RCC 7860 (cell line): ENCODE measurements at regions not wholly inside any gene's neighbourhood (a gene's known extent, or its start where the extent isn't known, plus 50 kb on each side); places are given as distances from the start of the nearest gene placed in this dataset.

Experiments
- DNase-seq: peaks from one replicate; pipeline ENCODE4 v3.0.0-alpha.2; 2015; ENCODE audit warnings: low spot score
- FAIRE-seq: peaks from 2 replicates; lab custom pipeline; 2012; peaks lifted over from hg19 to GRCh38; lab: Jason Lieb, UNC

DNA sequence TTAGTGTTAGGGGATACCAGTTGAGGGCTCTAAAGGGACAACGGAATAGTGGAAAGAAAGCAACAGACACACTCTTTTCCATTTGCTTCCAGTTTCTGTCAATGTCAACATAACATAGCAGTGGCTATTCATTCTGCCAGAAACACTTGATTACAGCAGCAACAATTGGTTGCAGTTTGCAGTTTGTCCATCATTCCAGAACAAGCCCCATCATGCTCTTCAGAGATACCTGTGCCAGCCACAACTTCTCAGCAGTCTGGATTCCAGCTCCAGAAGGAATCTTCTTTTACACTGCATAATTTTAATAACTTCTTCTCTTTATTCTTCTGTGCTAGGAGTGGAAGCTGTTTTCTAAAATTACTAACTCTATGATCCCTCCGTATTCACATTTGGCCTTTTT, 1521.4 kb downstream of the PLA2G4A start:
- FAIRE-seq, result no peak

DNA sequence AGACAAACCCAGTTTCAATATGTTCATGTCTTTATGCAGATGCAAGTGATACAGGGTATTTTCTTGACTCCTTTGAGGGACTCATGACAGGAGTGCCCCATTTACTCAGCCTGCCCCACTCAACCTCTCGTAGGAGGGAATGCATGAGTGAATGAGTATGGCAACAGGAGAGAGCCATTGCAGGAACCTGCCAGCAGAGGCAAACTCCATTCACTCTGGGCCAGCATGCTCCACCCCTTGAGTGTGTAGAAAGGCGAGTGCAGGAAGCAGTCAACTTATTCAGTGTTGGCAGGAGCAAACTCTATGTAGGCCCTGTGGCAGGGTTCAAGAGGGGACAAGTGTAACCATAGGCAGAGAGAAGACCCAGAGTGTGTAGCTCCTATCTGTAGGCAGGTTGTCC, 1526.3 kb downstream of the PLA2G4A start:
- no peak for FAIRE-seq
- DNase-seq, result no peak

More for the DNA sequence above, 1521.4 kb downstream of the PLA2G4A start:
- DNase-seq, result no peak

DNA sequence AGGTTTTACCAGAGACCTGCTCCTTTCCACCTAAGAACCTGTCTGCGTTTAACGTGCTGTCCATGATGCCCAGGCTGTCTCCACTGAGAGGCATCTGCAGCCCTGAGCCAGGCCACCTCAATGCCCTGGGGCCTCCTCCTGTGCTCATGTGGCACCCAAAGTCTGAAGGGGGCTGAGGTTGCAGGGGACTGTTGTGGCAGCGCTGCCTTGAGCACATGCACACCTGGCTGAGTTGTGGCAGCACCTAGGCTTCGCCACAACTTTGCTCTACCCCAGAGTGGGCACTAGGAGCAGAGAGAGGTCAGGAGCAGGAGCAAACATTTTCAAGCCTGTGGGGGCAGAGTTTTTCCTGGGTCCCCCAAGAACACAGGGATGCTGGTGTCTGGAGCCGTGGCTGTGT, 1527.1 kb downstream of the PLA2G4A start:
- FAIRE-seq (no peak), DNase-seq (no peak)

DNA sequence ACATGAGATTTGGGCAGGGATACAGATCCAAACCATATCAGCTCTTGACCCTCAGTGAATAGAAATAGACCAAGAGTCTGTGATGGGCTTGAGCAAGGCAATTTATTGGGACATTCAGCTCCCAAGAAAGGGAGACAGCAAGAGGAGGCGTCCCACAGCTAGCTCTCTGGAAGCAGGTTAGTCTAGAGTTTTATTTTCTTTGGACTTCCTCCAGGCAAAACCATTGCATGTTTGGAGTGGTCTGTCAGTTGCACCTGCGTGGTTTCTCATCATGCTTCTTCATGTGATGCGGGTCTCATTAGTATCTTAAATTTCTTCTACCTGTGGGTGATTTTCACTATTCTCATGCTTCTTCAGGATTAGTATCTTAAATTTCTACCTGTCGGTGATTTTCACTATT, 1530.6 kb downstream of the PLA2G4A start:
- FAIRE-seq (no peak), DNase-seq (no peak)

DNA sequence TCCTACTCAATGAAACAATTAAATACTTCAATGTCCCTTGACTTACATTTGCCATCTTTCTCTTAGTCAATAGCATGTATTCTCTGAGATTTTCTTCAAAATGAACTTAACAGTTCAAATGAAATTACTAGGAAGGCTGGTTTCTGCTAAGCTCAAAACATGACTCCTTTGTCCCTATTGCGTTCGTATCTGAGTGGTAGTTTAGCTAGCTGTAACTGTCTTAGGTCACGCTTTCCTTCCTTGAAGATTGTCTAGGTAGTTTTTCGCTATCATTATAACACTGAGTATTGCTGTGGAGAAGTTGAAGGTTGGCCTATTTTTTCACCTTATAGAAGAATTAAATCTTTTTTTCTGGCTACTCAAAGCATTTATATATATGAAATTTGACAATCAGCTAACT, 1535.2 kb downstream of the PLA2G4A start:
- no peak for DNase-seq
- FAIRE-seq, result no peak

DNA sequence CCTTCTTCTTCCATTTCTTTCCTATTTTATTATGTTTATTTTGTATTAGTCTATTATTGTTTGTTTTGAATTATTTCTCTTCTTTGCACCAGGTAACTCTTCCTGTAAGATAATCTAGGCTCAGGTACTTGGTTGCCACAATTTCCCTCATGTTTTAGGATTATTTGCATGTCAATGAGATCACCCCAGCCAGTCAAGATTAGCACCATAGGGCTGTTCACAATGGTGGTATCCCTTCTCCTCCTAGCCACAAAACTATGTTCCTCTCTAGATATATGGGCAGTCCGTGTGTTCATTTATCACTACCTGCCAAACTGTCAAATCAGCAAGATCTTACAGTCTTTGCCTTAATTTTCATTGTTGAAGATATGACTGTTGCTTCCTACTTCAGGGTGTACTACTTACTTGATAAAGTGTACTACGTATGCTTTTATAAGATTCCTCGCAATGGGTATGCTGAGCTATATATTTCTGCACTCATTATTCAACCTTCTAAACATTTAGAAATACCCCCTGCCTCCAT, 1536.2 kb downstream of the PLA2G4A start:
- FAIRE-seq (no peak), DNase-seq (no peak)

DNA sequence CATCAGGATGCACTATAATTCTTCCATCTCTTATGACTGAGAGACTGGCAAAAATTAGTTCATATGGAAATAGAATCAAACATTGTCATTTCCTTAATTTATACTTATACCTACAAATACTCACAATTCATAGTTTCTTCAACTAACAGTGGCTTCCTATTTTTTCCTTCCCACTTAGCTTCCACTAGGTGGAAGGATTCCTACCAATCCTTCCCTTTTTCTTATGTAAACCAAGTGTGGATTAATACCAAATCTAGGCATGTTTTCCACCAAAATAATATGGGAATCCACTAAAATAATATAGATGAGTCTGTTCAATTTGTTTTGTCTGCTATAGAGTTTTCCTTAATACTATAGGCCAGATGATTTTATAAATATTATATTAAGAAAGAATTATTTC, 1537.1 kb downstream of the PLA2G4A start:
- DNase-seq (no peak), FAIRE-seq (no peak)

DNA sequence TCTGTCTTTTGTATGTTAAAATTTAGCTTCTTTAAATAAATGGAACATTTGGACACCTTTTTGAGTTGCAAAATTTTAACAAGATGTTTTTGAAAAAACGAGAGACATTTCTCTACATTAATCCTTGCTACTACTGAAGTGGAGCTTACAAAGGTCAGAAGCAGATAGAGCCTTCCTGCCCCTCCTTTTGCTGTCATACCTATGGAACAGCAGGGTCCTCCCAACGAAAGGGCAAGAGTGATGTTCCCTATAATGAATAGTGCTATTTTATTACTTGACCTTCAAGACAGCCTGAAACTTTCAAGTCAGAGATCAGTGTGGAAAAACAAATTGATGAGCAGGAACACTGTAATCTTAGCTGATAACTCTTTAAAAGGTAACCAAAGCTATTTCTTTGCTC, 1538.9 kb downstream of the PLA2G4A start:
- DNase-seq (no peak), FAIRE-seq (no peak)

DNA sequence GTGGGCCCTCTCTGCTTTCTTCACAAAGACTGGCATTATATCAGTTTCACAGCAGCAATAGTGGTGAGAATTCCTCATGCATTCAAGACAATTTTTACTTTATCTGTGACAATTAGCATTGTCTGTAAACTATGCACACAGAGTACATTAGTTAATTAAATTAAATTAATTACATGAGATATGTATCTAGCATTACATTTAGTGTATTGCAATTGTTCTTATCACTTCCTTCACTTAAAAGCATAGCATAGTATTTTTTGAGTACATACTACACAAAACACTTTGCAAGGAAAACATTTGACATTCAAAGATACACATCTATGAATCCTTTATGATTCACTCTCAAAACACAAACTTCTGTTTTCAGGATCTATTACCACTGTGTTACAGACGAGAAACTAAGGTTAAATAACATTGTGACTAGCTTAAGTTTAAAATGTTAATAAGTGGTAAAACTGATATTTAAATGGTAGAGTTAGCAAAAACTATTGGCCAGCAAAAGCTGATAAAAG, 1542.6 kb downstream of the PLA2G4A start:
- FAIRE-seq (no peak), DNase-seq (no peak)

DNA sequence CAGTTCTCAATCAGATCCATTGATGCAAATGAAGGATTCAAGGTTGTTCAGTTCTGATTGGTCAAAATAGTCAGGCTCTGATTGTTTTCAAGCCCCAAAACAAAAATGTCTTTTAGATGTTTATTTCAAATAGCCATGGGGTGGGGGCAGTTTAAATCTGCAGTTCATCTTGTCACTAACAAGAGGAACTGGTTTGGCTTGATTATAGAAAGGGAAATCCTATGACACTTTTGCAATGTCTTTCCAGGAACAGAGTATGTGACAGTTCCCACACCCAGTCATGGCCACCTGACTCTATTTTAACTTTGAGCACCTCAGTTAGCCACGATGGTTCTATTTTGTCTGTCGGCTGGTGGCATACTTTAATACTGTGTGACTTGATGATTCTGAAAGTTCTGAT, 1544.1 kb downstream of the PLA2G4A start:
- no peak for DNase-seq
- FAIRE-seq, result no peak

DNA sequence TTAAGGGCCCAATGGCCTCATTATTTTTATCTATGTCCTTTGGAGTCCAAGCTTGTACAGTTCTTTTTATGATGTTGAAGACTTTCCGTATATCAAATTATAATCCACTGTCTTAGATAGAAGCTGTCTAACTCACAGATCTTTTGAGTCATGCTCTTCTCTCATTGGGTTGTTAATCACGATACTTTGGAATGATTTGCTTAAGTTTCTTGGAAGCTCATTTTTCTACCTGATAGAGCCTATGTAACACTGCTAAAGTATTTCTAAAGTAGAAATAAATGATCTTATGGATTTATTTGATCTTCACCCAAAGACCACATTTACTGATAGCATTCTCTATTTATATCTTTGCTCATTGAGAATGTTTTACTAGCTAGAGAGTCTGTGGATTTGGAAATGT, 1554.1 kb downstream of the PLA2G4A start:
- no peak for FAIRE-seq
- DNase-seq, result no peak

DNA sequence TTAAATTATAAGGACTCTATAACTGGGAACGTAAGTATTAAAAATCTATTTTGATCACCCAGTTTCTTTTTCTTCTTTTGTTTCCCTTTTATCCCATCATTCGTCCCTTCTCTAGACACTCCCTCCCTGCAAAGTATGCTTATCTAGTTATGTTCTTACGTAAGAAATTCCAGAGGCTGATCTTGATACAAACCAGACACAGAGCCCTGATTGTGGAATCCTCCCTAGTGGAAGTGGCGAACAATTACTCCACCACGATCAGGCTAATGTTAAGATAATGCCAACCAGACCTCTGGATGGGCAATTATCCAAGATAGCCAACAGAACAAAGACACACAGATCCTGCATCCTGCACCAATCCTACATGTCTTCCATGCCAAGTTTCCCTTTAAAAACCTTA, 1557.4 kb downstream of the PLA2G4A start:
- FAIRE-seq, result no peak

DNA sequence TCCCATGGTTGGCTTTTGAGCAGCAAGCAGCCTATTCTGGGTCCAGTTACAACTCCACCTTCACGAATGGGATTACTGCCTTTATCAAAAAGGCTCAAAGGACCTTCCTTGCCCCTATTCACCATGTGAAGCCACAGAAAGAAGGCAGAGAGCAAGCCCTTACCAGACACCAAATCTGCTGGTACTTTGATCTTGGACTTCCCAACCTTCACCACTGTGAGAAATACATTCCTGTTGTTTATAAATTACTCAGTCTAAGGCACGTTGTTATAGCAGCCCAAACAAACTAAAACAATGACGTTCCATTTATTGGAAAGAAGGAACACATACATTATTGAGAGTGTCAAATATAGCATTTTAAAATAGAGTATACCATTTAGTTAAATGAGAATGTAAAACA, 1557.9 kb downstream of the PLA2G4A start:
- no peak for FAIRE-seq
- DNase-seq, result no peak

More for the DNA sequence above, 1557.4 kb downstream of the PLA2G4A start:
- DNase-seq, result no peak

DNA sequence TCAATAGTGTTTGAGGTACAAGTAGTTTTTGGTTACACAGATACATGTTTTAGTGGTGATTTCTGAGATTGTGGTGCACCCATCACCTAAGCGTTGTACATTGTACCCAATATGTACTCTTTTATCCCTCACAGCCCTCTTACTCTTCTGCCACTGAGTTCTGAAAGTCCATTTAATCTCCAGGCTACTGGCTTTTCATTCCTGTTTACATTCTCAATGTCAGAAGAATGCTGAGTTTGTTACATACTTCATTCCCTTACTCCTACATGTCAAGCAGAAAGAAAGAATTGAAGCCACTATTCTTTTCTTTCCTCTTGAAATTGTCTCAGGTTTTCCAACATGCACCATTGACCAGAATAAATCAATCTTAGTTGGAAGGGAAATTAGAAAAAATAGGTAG, 1565.9 kb downstream of the PLA2G4A start:
- FAIRE-seq (no peak), DNase-seq (no peak)

DNA sequence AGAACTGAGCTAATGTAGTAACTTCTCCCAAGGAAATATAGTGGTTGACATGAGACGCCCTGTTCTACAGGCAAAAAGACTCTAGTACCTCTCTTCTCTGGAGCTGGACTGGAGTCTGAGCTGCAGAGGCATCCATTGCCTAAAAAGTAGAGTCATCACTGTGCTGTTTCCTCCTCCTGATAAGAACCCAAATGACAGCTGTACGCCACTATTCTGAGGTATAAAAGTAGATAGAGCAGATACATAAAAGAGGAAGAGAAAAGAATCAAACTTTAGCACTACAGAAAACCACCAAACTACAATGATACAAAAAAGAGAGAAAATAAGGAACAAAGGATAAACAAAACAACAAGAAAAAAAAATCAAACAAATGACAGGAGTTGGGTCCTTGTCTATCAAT, 1568.8 kb downstream of the PLA2G4A start:
- DNase-seq, result no peak
- no peak for FAIRE-seq

DNA sequence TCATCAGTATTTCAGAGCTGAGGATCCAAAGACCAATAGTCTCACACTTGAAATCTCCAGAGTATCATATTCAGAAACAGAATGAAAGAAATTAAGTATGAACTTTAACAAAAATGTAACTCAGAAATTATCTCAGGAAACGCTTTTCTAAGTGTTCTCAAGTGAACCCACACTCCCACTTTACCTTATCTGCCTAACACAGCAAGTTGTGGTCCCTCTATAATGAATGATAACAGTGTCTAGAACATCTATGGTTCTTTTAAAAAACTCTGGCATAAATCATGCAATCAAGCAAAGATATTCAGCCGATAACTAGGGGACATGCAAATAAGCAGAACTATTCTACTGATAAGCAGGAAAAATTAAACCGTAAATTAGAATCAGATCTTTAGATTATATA, 1574.2 kb downstream of the PLA2G4A start:
- DNase-seq, result no peak
- no peak for FAIRE-seq

DNA sequence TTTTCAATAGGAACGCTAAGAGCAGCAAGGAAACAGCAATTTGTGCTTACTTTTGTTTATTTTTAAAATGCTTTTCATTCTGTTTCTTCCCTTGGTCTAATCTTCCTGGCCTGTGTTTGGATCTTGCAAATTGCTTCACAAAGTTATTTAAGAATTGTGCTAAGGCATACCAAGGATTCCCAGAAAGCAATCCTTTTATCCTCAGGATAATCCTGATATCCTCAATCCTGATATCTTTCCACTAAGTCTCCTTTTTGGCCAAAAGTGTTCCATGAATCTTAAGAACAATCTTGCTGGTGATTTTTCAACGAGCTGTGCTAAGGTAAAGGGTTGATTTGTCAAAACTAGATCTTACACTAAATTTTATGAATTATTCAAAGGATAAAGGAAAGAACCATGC, 1577.9 kb downstream of the PLA2G4A start:
- FAIRE-seq (no peak), DNase-seq (no peak)

DNA sequence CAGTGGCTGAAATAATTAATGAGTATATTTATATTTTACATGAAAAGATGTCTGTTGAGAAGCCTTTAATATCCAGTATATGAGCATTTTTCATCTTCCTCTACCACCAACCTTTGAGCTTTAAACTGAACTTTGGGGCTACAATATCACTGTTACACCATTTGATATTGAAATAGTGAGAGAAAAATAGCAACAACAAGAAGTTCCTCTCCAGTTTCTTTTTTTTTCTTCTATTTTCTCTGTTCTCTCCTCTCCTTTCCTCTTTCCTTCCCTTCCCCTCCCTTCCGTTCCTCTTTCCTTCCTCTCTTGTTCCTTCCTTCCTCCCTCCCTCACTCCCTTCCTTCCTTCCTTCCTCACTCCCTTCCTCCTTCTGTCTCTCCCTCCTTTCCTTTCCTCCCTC, 1591.4 kb downstream of the PLA2G4A start:
- FAIRE-seq (no peak), DNase-seq (no peak)

DNA sequence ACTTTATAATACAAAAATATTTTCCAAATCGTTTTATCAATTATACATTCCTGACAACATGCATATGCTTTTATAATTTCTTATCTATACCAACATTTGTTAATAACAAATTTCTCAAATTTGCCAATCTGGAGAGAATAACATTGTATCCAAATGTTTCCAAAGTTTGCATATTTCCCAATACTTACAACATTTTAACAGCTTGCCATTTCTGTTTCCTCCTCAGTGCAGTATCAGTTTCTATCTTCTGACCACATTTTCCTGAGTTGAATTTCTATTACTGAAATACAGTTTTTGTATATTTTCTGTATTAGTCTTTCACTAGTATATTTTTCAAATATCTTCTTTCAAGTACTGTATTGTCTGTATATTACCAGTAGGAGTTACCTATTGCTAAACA, 1594.3 kb downstream of the PLA2G4A start:
- DNase-seq (no peak), FAIRE-seq (no peak)

DNA sequence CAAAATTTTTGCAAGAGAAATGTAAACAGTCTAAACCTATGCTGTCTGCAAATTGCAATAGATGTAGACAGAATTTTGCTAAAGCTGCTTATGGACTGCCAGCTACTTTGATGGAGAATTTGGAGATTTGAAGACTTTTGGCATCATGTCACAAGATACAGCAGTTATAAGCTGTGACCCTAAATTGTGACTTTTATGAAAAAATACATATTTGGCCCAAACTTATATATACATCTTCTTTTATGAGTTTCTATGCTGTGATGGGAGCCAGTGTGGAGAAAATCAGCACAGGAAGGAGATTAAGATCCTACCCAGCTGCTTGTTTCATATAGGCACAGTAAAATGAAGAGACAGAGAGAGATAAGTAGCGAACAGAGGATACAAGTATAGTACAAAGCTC, 1595.4 kb downstream of the PLA2G4A start:
- FAIRE-seq, result no peak
- no peak for DNase-seq

DNA sequence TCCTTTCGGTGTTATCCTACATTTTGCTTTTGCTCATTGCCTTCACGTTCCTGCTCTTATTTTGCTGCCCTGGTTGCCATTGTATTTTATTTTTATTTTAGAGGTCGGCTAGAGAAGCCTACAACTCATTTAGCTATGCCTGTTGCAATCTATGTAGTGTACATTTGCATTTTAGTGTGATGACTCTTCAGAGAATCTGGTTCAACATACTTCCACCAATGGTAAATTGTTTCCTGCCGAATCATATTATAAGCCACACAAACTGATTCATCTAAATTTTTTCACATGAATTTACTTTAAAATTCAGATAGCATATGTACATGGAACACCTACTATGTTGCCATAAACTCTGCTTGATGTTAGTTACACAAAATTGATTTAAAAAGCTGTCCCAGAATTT, 1596.9 kb downstream of the PLA2G4A start:
- DNase-seq (no peak), FAIRE-seq (no peak)

DNA sequence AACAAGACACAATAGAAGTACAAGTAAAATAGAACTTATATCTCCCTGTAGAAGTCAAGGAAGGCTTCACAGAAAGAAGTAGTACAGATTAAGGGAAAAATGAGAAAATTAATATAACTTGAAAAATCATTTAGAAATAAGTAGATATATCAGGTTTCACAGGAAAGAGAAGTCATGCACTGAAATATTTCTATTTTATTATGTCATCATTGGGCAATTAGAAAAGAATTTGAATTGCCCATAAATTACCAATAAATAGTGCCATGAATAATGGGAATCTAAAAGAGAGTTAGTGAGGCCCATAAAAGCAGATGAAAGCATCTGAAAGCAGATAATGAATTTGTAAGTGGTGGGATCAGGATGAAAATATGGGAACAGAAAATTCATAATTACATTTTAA, 1597.8 kb downstream of the PLA2G4A start:
- FAIRE-seq, result no peak
- DNase-seq, result no peak

DNA sequence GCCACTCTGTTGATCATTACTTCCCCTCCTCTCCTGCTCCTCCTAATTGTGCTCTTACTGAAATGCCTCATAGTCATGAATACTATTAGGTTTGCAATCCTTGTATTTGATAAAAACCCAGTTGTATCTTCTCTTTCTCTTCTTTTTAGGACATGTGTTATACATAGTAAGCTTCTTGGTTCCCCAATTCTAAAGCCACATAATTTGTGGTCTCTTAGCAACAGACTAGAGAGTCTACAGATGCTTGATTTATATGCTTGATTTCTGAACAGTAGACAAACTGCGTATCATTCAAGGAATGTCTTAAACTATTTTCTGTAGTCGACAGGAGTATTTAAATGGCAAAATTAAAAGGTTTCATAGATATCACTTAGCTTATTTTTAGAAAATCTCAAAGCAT, 1598.9 kb downstream of the PLA2G4A start:
- DNase-seq, result no peak
- no peak for FAIRE-seq

DNA sequence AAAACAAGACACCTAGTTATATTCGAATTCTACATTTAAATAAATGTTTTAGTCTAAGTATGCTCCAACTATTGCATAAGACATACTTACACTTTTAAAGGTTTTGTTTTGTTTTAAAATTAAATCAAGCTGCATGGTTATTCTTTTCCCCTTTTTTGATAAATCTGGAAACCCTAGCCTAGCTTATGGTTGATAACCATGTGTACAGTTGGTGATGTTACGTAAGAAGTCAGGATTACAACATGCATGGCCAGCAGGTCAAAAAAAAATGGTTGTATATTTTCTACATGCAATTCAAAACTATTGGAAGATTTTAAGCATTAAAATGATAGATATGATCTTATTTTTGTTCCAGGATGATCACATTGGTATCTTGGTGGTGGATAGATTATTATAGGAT, 1600.6 kb downstream of the PLA2G4A start:
- no peak for FAIRE-seq

More for the DNA sequence above, 1600.6 kb downstream of the PLA2G4A start:
- no peak for DNase-seq
